A204.1 (cell line): ENCODE measurements at regions not wholly inside any gene's neighbourhood (a gene's known extent, or its start where the extent isn't known, plus 50 kb on each side); places are given as distances from the start of the nearest gene placed in this dataset.

Experiments
- FAIRE-seq: peaks from 2 replicates; lab custom pipeline; 2012; peaks lifted over from hg19 to GRCh38; lab: Jason Lieb, UNC

DNA sequence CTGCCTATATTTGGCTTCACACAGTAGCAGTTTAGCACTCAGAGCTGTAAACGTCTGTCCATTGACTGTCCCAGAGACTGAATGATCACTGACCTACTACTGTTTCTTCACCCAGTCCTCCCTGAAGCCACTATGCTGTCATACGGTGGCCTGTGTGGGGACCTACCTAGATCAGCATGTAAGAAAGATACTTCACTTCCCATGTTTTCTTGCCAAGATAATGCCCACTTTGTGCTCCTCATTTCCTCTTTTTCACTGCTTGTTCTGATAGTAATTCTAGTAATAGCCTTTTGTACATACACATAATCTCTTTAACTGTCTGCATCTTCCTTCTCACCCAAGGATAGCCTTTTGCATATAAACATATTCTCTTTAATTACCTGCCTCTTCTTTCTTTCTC lies 109.9 kb upstream of the TIAM2 start:
- FAIRE-seq, result no peak

DNA sequence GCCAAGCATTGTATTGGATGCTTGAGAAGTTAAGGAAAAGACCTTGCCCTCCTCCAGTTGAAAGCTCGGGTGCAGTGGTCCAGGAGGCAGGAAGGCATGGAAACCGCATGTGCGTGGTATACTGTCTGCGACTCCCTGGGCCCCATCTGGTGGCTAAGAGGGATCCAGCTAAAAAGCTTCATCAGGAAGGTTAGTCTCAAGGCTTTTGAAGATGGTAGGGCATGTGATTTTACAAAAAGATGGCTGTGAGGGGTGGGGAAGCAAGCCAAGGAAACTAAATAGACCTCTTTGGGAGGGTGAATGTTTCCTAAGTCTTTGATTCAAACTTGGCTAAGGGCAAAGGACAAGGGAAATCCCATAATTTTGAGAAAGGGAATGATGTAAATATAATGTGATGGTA lies 109.1 kb upstream of the TIAM2 start:
- no peak for FAIRE-seq

DNA sequence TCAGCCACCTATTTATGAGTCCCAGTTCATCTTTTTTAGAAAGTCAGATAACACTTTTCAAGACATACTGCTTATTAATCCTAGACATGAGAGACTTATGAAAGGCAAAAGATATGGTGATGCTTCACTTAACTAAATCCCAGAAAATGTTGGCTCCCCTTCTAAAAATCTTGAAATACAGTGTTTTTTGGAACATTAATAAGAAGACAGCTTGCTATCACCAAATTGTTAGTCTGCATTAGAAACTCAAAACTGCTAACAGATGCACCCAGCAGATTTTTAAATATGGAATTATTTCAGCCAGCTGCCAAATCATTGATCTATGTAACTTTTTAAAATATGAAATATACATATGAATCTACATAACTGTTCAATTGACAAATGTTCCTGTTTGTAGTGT lies 108.6 kb upstream of the TIAM2 start:
- FAIRE-seq, result no peak

DNA sequence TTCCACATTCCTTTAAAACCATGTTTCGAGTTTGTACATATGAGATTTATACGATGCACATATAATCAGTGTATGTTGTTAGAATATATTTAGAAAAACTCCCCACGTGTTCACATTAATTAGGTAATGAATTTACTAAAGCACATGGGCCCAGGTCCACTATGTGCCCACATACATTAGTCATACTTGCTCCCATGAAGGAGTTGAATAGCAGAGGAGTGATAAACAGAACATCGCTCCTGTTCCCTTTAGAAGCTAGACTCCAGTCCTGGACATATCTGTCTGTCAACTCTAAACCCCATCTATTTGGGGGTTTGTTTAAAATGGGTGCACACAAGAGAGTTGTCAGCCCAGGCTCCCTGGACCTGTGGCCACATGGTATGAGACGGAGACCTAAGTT lies 108.1 kb upstream of the TIAM2 start:
- no peak for FAIRE-seq

DNA sequence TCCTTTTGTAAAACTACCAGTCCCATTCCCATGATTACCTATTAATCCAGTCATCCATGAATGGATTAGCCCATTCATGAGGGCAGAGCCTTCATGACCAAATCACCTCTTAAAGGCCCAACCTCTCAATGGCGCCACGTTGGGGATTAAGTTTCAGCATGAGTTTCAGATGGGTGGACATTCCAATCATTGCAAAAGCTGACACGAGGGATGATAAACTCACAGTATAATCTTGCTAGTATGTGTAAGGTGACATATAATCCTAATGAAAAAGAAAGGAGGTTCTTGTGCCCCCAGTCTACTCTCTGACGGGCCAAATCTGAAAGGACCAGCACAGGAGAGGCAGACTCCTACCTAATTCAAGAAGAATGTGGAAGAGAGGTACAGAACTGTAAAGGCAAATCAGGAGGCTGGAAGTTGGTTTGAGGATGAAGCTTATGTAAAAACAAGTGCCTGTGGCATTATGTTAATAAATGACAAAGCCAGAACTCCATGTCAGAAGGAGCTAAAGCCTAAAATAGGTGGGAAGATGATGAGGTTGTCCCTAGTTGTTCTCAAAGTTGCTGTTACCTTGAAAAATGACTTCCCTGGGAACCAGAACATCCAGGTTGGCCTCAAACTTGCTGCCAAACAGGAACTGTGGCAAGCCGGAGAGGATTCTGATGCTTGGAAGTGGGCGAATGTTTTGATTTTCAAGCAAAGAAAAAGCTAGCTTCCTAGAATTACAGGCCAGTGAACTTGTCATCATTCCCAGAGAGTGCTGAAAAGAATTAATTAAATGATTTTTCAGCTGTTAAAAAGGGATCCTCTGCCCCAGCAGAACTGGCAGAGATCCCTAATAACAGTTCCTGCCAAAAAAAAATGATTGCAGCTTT lies 106.5 kb upstream of the TIAM2 start:
- FAIRE-seq, result no peak

DNA sequence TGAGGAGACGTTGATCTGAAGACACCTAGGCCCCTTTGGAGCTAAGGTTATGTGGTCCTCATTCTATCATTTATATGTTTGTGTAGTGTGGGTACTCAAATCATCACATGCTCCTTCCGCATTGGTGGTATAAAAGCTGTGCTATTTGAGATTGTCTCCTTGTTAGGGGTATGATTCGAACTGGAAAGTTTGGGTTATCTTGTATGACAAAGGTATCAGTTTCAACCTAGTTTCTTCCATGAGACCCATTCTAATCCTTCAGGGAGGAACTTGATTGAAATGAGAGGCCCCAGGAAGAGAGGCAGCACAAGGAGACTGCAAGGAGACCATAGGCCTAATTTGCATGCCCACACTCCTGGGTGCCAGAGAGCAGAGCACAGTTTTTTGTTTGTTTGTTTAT lies 104.2 kb upstream of the TIAM2 start:
- FAIRE-seq, result no peak

DNA sequence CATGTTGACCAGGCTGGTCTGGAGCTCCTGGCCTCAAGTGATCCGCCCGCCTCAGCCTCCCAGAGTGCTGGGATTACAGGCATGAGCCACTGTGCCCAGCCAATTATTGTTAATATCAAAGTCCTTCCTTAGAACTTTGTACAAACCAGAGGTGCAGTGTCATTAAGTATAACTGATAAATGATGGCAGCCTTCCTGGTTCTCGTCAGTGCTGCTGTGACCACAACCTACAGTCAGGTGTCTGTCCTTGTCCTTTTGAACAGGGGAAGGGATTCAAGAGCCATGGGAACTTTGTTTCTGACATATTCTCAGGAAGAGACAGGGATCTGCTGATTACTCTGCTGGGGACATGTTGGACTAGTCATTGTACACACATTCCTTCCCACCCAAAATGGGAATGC lies 103.2 kb upstream of the TIAM2 start:
- FAIRE-seq, result no peak

DNA sequence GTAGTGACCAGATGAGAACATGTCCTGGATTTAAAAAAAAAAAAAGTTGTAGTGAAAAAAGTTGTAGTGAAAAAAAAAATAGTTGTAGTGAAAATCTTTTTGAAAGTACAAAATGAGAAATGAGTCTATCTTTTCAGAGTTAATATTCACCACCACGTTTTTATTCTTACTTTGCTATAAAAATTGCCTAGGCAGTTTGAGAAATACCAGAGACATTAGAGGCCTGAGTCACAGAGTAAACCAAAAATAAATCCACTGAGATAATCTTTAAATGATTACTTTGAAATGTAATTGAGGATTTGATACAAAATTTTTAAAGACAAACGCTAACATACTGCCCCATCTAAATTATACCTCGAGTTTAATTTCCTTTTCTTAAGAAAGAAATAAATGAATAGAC lies 101.2 kb upstream of the TIAM2 start:
- no peak for FAIRE-seq

DNA sequence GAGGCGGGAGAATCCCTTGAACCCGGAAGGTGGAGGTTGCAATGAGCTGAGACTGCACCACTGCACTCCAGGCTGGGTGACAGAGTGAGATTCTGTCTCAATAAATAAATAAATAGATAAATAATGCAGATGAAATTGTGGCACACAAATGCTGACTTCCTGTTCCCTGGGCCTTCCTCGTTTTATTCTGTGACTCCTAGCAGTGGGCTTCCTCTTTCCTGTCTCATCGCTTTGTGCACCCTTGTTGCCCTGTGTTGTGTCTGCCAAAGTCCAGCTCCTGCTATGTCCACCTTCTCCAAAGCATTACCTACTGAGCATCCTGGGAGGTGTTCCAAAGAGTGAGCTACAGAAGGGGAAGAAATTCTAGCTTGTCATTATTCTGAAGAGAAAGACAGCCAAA lies 100.2 kb upstream of the TIAM2 start:
- FAIRE-seq, result no peak

DNA sequence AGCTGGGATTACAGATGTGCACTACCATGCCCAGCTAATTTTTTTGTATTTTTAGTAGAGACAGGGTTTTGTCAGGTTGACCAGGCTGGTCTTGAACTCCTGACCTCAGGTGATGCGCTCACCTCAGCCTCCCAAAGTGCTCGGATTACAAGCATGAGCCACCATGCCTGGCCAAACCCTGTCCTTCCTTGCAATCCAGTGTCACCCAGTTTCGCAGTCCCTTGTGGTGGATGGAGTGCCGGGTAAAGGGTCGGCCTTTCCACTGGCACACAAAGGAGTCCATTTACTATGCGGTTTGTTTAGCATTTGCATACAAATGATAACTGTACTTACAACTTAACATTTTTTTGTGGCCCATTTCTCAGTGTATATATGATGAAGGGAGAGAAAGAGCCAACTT lies 99.3 kb upstream of the TIAM2 start:
- no peak for FAIRE-seq

DNA sequence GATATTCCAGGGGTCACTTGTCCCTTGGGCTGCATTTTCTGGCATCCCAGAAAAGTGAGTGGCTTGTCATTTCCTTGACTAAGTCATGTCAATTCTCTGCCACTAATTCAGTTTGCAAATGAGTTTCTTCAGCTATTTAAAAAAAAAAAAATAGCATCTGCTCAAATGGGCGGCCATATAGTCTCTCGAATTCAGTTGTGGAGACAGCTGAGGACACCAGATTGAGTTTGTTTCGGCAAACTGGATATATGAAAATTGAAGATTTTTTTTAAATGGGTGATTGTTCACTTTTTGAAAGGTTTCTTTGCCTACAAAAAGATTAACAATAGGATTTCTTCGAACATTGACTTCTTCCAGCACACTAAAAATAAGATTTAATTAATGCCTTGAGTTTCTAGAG lies 96.3 kb upstream of the TIAM2 start:
- FAIRE-seq, result no peak

DNA sequence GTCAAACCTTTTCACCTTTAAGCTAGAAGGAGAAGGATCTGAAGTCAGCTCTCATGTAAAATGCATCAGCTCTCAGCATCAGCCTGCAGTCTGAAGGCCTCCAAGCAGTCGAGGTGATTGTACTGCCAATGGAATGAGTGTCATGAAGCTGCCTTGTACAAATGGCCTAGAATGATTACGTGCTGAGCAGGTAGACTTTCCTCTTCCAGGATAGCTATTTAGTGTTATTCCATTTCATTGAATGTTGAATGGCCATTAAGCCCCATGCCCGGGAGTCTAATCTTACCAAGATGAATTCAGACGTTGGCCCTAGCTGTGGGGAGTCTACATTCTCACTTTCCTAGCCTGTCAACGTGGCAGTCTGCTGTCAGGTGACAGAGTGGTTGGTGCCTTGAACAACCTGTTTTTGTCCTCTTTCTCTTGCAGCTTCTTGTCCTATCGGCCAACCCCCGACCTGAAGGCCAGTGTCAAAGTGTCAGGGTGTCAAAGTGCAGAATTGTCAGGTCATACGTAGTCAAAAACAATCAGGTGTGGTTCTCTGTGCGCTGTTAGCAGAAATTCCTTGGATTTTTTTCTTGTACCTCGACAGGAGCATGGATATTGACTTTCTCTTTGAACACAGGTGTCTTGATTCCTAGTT lies 95.2 kb upstream of the TIAM2 start:
- FAIRE-seq, result no peak

DNA sequence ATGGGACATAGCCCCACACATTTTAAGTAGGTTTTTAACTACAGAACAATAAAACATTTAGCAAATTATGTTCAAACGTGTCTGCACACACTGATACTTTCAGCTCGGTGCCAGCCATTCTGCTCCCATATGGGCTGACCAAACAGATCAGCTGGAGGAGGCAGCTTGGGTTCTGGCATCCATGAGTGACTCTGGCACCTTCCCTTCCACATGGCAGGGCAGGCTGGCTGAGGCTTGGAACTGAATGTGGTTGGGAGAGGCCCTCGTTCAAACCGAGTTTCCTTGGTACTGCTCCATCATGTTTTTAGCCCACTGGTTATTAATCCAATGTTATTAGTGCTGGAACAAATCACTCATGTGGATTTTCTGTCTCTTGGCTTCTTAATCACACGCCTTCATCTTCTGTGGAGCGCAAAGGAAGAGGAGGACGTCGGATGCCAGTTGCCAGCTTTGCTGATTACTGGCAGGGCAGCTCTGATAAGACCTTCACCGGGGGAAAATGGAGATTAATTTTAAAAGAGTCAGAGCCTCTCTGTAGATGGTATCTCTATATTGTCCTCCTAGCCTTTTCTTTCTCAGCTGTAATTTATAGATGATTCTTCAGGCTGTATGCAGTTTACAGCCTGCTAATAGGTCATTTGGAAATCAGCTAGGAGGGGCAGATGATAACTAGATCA lies 93.1 kb upstream of the TIAM2 start:
- FAIRE-seq, result no peak

DNA sequence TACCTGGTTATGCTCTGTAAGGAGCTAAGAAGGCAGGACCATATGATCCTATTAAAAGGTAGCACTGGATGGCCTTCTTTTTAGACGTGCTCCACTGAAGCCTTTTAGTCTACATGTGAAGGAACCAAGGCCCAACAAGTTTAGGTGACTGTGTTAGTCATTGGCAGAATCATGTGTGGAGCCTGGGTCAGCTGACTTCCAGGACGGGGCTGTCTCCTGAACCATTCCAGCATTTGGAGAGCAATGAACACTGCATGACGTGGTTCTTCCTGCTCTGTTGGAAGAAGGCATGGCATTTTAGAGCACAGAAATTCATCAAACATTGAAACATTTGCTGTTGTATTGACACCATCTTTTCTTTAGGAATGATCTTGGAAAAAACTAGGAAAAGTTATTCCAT lies 87.8 kb upstream of the TIAM2 start:
- FAIRE-seq, result no peak

DNA sequence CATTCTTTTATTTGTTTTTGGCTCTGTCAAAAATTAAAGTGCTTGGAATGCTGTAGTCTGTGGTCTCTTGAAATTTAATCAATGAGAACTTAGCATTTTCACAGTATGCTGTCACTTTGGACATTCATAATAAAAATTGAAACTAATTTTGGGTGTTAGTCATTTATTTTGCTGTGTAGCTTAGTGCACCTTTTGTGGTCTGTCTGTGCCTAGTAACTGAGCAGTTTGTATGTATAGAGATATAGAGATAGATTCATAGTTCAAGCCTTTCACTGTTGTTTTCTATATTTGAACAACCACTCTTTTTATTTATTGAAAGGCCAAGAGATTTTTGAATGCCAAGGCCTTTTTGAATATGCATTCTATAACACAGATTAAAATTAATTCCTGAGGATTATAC lies 86.4 kb upstream of the TIAM2 start:
- no peak for FAIRE-seq

DNA sequence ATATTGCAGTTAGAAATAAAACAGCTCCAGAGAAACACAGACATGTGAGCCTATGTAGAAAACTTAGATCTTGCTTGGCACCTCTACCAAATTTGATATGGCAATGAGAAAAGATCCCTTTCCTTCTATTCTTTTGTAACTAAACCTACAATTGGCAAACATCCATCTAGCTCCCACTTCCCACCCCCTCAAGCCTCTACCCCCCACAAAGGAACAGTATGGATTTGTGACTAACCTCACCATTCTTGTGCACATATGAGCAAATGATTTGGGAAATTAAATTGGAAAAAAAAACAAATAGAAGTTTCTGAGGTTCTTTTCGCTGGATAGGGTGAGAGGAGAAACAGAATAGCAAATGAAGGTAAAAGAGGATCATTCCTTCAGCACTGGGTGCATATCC lies 85.8 kb upstream of the TIAM2 start:
- FAIRE-seq, result no peak

DNA sequence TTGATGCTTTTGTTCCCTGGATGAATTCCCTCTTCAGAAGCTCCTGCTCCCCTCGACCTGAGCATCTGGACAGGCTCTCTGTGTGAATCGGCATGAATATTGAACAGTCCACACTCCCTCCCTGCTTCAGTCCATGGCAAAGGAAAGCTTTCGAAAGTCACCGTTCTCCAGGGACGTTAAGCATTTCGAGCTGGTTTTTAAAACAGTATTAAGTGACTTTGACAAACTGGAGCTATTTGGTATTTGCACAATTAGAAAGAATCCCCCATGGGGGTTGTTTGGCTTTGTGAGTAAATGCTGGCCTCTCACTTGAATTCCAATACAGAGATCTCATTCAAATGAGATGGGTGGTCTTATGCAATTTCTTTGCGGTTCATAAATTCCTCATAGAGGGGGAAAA lies 85.3 kb upstream of the TIAM2 start:
- no peak for FAIRE-seq

DNA sequence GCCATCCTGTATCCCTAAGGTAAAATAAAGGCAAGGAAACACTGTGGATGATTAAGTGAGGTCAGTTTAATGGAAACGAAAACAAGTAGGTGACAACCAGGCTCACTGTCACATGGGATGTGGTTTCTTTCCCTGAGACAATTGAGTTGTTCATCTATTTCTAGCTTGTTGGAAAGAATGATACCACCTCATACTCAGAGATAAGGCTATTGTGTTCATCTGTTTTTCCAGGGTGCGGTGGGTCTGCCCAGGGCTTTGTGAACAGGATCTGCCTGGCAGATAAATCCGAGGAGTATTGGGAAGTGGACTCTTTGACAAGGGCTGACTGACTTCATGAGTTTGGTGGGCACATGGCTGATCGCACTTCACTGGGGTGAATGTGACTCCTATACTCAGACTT lies 80.8 kb upstream of the TIAM2 start:
- no peak for FAIRE-seq

DNA sequence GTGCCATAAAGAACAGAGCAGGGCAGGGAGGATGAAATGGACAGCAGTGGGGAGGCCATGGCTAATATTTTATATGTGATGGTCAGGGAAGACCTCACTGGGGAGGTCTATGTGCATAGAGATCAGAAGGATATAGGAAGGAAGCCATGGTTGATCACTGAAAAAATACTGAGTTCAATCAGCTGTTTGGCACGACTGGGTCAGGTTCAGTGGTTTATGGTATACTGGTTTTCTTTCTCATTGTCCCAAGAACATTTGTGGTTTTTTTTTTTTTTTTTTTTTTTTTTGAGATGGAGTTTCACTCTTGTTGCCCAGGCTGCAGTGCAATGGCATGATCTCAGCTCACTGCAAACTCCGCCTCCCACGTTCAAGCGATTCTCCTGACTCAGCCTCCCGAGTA lies 78.3 kb upstream of the TIAM2 start:
- no peak for FAIRE-seq

DNA sequence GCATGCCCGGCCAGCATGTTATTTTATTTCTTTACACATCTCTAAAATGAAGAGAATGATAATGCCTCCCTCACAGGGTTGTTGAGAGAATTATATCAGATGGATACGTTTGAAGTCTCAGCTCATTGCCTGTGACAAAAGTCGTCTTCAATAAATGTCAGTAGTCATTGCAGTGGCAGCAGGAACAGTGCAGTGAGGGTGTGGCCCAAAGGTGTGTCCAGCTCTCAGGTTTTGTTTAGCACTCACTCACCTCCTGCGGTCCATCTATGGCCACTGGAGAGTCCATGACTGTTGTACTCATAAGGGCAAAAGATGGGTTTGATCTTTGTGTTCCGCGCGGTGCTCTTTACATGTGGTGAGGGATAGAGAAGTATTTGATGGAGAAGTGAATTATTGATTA lies 77.2 kb upstream of the TIAM2 start:
- FAIRE-seq, result no peak

DNA sequence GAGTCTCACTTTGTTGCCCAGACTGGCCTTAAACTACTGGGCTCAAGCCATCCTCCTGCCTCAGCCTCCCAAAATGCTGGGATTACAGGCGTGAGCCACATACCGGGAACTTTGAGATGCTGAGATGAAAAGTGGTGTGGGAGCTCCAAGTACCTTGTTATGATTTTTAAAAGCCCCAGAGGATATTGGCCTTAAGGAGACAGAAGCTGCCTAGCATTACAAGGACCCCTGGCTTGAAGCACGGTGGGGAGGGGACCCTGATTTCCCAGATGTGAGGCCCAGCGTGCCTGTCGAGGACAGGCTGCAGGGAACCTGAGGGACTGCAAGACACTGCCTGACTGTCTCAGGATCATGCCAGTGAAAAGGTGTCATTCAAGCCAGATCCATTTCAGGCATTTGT lies 75.3 kb upstream of the TIAM2 start:
- no peak for FAIRE-seq

DNA sequence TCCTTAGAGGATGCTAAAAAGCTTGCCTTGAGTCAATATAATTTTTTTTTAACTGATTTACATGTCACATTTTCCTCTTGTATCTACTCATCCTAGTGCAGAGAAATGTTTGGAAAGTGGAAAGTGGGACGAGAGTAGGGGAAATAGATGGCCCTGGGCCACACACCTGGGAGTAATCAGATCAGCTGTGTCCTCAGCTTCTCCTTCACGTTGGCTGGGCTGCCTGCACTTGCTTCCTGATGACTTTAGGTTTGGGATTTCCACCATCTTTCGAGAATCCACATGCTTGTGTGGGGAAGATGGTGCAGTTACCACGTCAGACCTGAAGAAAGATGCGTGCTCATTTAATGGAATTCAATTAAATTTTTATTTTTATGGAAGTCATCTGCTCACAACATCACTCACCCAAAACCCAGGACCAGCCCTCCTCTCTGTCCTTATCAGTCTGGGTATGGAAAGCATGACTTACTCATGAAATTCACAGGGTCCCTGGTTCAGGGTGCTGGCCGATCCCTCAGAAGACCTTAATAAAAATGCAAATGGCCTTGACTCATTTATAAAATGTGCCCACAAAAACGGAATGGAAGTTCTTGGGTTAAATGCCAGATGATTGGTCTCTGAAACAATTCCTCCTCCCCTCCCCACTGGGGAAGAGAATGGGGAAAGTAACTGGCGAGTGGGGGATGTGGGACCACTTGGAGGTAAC lies 74.5 kb upstream of the TIAM2 start:
- no peak for FAIRE-seq

DNA sequence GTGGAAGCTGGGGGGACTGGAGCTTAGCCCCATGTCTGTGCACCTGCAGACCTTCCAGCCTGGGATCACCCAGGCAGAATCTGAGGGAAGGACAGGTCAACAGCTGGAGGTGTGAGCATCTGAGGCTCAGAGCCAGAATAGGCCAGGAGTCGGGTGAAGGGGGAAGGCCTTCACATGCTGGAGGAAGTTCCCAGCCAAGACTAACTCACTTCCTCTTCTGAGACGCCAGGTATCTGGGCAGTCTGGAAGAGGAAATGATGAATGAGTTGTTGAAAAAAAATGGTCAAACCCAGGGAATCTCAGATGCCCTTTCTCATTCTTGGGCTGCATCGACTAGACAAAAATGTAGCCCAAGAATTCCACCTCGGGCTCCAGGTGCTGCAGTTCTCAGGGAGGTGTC lies 73.6 kb upstream of the TIAM2 start:
- FAIRE-seq, result no peak
